ENCODE measurements at regions not wholly inside any gene's neighbourhood (a gene's known extent, or its start where the extent isn't known, plus 50 kb on each side); places are given as distances from the start of the nearest gene placed in this dataset.

- H3K27ac ChIP-seq (ENCODE audit: low read length) = no peak overlapping the region
- H4K20me1 ChIP-seq (ENCODE audit: insufficient read depth) = no peaks in the 10 kb centered on the region
- H3K9ac ChIP-seq (ENCODE audit: low read length) = no peak overlapping the region
- no peaks in the 10 kb centered on the region for H3K9me2 ChIP-seq (ENCODE audit: insufficient read depth, low read length)
- no peaks in the 10 kb centered on the region for H3K27me3 ChIP-seq (ENCODE audit: insufficient read depth, low read depth, low read length)
- H3K36me3 ChIP-seq (ENCODE audit: insufficient read depth, low read length) = no peaks in the 10 kb centered on the region
- H3K4me3 ChIP-seq (ENCODE audit: low read length) = no peak overlapping the region
- no peak overlapping the region for H3K4me2 ChIP-seq (ENCODE audit: low read length)
- TF ChIP-seq EP300 (conservative IDR thresholded peaks at IDR 0.05; ENCODE audit: poor library complexity, severe bottlenecking) (no peak), POLR2AphosphoS5 (IDR thresholded peaks at IDR 0.05) (no peak)
- H3K79me2 ChIP-seq (replicated peaks; ENCODE audit: insufficient read depth, low read length) = no peaks in the 10 kb centered on the region
- H3K9me3 ChIP-seq (ENCODE audit: low read length) = no peaks in the 10 kb centered on the region
- H2AFZ ChIP-seq (ENCODE audit: low read depth, low read length) = no peak overlapping the region
- no peaks in the 10 kb centered on the region for H3F3A ChIP-seq (ENCODE audit: insufficient read depth, low read length, poor library complexity, severe bottlenecking)
Measured at GRCh38 chr9:89670114-89670513, 65.3 kb downstream of the GADD45G start.

GRCh38 chr9:89670801-89671434, 66.1 kb downstream of the GADD45G start:
- H3F3A ChIP-seq (ENCODE audit: insufficient read depth, low read length, poor library complexity, severe bottlenecking) = no peaks in the 10 kb centered on the region
- H3K27ac ChIP-seq (ENCODE audit: low read length) = no peak overlapping the region
- no peaks in the 10 kb centered on the region for H4K20me1 ChIP-seq (ENCODE audit: insufficient read depth)
- TF ChIP-seq CTCF (IDR thresholded peaks at IDR 0.05; ENCODE audit: poor library complexity, severe bottlenecking) (no peak), MXI1 (conservative IDR thresholded peaks at IDR 0.05; ENCODE audit: poor library complexity, severe bottlenecking) (no peak), EZH2 (IDR thresholded peaks at IDR 0.05; ENCODE audit: borderline replicate concordance, insufficient read depth, low read length, poor library complexity, severe bottlenecking) (no peak), EP300 (conservative IDR thresholded peaks at IDR 0.05; ENCODE audit: poor library complexity, severe bottlenecking) (no peak), RAD21 (conservative IDR thresholded peaks at IDR 0.05) (no peak), REST (IDR thresholded peaks at IDR 0.05; ENCODE audit: borderline replicate concordance) (no peak), SMC3 (conservative IDR thresholded peaks at IDR 0.05; ENCODE audit: poor library complexity) (no peak), POLR2AphosphoS5 (IDR thresholded peaks at IDR 0.05) (no peak), TAF1 (IDR thresholded peaks at IDR 0.05; ENCODE audit: low read depth) (no peak)
- H3K36me3 ChIP-seq (ENCODE audit: insufficient read depth, low read length) = no peaks in the 10 kb centered on the region
- no peaks in the 10 kb centered on the region for H3K9me2 ChIP-seq (ENCODE audit: insufficient read depth, low read length)
- no peaks in the 10 kb centered on the region for H3K27me3 ChIP-seq (ENCODE audit: insufficient read depth, low read depth, low read length)
- H3K9me3 ChIP-seq (ENCODE audit: low read length) = no peaks in the 10 kb centered on the region
- H3K4me3 ChIP-seq (ENCODE audit: low read length) = no peak overlapping the region
- H3K4me2 ChIP-seq (ENCODE audit: low read length) = no peak overlapping the region
- no peaks in the 10 kb centered on the region for H3K79me2 ChIP-seq (replicated peaks; ENCODE audit: insufficient read depth, low read length)
- H2AFZ ChIP-seq (ENCODE audit: low read depth, low read length) = no peak overlapping the region
- no peak overlapping the region for H3K9ac ChIP-seq (ENCODE audit: low read length)
